ENCODE measurements at regions not wholly inside any gene's neighbourhood (a gene's known extent, or its start where the extent isn't known, plus 50 kb on each side); places are given as distances from the start of the nearest gene placed in this dataset.

DNA sequence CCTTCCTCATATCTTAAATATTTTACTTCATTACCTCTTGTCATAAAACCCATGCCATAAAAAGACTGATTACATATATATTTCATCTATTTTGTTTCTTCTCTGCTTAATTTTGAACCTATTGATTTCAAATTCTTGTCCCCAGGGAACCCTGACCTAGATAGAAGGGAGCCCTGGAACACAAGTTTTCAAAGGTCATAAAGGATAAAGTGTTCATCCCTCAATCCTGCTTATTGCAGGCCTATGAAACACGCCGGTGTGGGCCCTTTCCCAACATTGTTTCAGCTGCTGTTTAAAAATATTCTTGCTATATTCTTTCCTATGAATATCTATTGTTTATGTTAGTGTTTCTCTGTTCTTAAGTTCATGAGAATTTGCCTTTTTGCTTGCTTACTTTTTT, 1389.5 kb upstream of the GBE1 start:
- DNase-seq, result no peak
- no peak overlapping the region for H3K4me3 ChIP-seq
- H3K27me3 ChIP-seq, result no peaks in the 10 kb centered on the region
- no peaks in the 10 kb centered on the region for H3K9me3 ChIP-seq
- H3K4me1 ChIP-seq, result no peaks in the 10 kb centered on the region
- H3K36me3 ChIP-seq, result no peaks in the 10 kb centered on the region
- WGBS, 2 donors, result 58 to 80% methylated on average over 2 of the region's 2 CpGs
- TF ChIP-seq, protein P1, sequence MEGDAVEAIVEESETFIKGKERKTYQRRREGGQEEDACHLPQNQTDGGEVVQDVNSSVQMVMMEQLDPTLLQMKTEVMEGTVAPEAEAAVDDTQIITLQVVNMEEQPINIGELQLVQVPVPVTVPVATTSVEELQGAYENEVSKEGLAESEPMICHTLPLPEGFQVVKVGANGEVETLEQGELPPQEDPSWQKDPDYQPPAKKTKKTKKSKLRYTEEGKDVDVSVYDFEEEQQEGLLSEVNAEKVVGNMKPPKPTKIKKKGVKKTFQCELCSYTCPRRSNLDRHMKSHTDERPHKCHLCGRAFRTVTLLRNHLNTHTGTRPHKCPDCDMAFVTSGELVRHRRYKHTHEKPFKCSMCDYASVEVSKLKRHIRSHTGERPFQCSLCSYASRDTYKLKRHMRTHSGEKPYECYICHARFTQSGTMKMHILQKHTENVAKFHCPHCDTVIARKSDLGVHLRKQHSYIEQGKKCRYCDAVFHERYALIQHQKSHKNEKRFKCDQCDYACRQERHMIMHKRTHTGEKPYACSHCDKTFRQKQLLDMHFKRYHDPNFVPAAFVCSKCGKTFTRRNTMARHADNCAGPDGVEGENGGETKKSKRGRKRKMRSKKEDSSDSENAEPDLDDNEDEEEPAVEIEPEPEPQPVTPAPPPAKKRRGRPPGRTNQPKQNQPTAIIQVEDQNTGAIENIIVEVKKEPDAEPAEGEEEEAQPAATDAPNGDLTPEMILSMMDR (IDR thresholded peaks at IDR 0.05), result no peak
- no peak for TF ChIP-seq POLR2A (IDR thresholded peaks at IDR 0.05)
- intact Hi-C loops (cut with DNase I), result no loop called here
- no peak overlapping the region for H3K27ac ChIP-seq

DNA sequence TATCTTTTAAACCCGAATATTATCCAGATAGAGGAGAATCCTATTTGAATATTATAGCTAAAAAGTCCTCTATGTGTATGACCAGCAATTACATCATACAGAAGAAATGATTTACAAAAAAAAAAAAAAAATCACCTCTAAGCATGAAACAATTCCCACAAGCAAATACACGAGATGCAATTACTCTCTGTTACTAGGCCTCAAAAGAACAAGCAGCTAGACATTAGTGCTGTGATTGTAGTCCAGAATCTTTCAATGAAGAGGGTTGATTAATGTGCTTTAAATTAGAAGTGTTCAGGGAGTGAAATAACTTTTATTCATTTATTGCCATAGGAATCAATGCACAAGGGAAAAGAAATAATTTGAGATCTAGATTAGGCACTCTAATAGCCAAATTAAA, 1379.5 kb upstream of the GBE1 start:
- H3K27me3 ChIP-seq, result no peaks in the 10 kb centered on the region
- no peaks in the 10 kb centered on the region for H3K9me3 ChIP-seq
- DNase-seq, result no peak
- intact Hi-C loops (cut with DNase I), result no loop called here
- WGBS, 2 donors, result 55 to 80% methylated on average over 2 of the region's 2 CpGs
- no peak overlapping the region for H3K27ac ChIP-seq
- TF ChIP-seq, protein P1 (IDR thresholded peaks at IDR 0.05), result no peak
- no peak for TF ChIP-seq POLR2A (IDR thresholded peaks at IDR 0.05)
- H3K4me1 ChIP-seq, result no peaks in the 10 kb centered on the region
- H3K4me3 ChIP-seq, result no peak overlapping the region
- H3K36me3 ChIP-seq, result no peaks in the 10 kb centered on the region

DNA sequence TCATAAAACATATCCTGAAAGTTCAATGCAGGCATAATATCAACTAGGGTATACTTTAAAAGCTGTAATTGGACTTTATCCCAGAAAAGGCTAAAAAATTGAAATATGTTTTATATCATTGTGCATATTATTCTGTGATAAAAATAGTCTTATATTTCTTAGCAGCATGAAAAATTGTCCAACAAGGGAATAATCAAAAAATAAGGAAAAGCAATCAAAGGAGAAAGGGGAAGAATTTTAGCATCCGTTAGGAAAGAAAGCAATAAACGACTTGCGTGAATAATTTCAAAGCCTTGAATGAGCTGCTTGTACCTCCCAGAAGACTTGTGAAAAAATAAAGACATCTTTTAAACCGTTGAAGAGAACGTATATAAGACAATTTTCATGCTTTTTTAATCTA, 1369.8 kb upstream of the GBE1 start:
- intact Hi-C loops (cut with DNase I), result no loop called here
- TF ChIP-seq, protein P1 (IDR thresholded peaks at IDR 0.05), result no peak
- TF ChIP-seq POLR2A (IDR thresholded peaks at IDR 0.05), result no peak
- no peaks in the 10 kb centered on the region for H3K4me1 ChIP-seq
- no peaks in the 10 kb centered on the region for H3K36me3 ChIP-seq
- WGBS, 2 donors, result 80 to 82% methylated on average over 5 of the region's 5 CpGs
- no peak overlapping the region for H3K27ac ChIP-seq
- H3K4me3 ChIP-seq, result no peak overlapping the region
- no peaks in the 10 kb centered on the region for H3K9me3 ChIP-seq
- H3K27me3 ChIP-seq, result no peaks in the 10 kb centered on the region
- no peak for DNase-seq

DNA sequence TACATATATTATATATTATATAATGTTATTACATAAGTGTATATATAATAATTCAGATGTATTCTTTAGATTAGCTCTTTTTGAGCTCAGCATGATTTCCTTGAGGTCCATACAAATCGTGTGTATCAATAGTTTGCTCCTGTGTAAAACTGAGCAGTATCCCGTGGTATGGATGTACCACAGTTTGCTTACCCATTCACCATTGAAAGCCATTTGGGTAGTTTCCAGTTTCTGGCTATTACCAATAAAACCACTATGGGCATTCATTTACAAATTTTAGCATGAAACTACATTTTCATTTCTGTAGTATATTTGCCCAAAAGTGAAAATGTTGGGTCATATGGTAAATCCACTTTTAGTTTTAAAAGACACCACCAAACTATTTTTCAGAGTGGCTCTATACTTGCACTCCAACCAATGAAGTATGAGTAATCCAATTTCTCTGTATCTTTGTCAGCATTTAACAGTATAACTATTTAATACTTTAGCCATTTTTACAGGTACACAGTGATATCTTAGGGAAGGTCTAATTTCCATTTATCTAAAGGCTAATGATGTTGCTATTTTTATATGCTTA, 1361.4 kb upstream of the GBE1 start:
- Histone ChIP-seq H3K27ac (no peak overlapping the region), H3K4me1 (no peaks in the 10 kb centered on the region), H3K4me3 (no peak overlapping the region), H3K27me3 (no peaks in the 10 kb centered on the region), H3K9me3 (no peaks in the 10 kb centered on the region), H3K36me3 (no peaks in the 10 kb centered on the region)
- 66 to 73% methylated on average over 2 of the region's 2 CpGs for WGBS, 2 donors
- DNase-seq, result no peak
- TF ChIP-seq, protein P1 (IDR thresholded peaks at IDR 0.05), result no peak
- TF ChIP-seq POLR2A (IDR thresholded peaks at IDR 0.05), result no peak
- intact Hi-C loops (cut with DNase I), result no loop called here

DNA sequence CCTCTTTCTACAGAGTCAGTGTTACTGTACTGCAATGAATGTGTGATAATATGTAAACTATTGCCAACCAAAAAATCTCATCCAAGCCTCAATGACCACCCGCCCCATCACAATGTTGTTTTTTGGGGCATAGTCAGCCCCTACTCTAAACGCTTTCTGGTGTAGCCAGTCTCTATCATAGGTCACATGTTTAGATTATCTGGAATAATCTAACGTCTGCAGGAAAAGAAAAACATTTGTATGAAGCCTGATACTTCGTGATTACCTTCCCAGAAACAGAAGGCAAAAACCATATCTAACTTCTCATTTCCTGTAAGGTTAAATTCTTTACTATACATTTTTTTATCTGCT, 1331.8 kb upstream of the GBE1 start:
- Histone ChIP-seq H3K4me3 (no peak overlapping the region), H3K4me1 (no peaks in the 10 kb centered on the region), H3K27ac (no peak overlapping the region), H3K36me3 (no peaks in the 10 kb centered on the region), H3K9me3 (no peaks in the 10 kb centered on the region), H3K27me3 (no peaks in the 10 kb centered on the region)
- WGBS, 2 donors, result 55% methylated on average over 4 of the region's 4 CpGs
- TF ChIP-seq POLR2A (IDR thresholded peaks at IDR 0.05), result no peak
- TF ChIP-seq, protein P1 (IDR thresholded peaks at IDR 0.05), result no peak
- intact Hi-C loops (cut with DNase I), result no loop called here
- DNase-seq, result no peak
